ENCODE measurements at regions not wholly inside any gene's neighbourhood (a gene's known extent, or its start where the extent isn't known, plus 50 kb on each side); places are given as distances from the start of the nearest gene placed in this dataset.
"Not testable (repeated sequence)": the region's sequence is repeated elsewhere in the genome, so short reads cannot be mapped to it uniquely, and the experiment has no call there.

- not testable (repeated sequence) for DNase-seq (ENCODE audit: low read depth in 2 of 2)
These were observed 101.4 kb upstream of the FAM3C start for GRCh38 chr7:121497545-121497944.

GRCh38 chr7:121494516-121494915 is 98.4 kb upstream of the FAM3C start:
- DNase-seq (ENCODE audit: low read depth in 2 of 2): no peak

DNA sequence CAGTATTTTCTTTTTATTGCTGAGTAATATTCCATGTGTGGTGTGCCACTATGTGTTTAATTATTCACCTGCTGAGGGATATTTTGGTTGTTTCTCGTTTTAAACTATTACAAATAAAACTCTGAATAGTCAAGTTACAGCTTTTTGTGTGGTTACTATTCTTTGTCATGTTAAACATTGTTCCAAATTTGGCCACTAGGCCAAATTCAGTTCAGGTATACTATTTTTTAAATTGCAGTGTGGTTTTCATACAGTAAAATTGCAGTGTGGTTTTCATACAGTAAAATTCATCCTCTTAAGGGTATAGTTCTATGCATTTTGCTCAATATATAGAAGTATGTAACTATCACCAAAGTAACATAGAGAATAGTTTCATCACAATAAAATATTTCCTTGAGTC is 97.4 kb upstream of the FAM3C start:
- no peak for DNase-seq (ENCODE audit: low read depth in 2 of 2)

- no peak for DNase-seq (ENCODE audit: low read depth in 2 of 2)
These were observed 94.2 kb upstream of the FAM3C start for GRCh38 chr7:121490309-121490708.

DNA sequence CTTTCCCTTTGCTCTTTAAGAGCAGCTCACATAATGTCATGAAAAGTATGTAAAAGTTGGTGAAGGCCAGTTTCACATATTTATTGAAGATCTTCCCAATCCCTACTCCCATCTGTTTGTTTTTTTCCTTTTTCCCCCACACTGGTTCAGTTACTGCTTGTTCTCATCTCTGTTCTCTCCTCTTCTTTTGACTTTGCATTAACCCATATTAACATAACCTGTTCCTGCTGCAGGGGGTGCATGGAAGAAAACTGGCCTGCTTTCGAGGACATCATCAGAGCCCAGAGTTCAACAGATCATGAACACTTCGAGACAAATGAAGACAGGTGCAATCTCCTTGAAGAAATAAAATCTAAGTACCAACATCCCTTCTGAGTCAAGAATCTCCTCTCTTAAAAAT is 93.3 kb upstream of the FAM3C start:
- no peak for DNase-seq (ENCODE audit: low read depth in 2 of 2)

DNA sequence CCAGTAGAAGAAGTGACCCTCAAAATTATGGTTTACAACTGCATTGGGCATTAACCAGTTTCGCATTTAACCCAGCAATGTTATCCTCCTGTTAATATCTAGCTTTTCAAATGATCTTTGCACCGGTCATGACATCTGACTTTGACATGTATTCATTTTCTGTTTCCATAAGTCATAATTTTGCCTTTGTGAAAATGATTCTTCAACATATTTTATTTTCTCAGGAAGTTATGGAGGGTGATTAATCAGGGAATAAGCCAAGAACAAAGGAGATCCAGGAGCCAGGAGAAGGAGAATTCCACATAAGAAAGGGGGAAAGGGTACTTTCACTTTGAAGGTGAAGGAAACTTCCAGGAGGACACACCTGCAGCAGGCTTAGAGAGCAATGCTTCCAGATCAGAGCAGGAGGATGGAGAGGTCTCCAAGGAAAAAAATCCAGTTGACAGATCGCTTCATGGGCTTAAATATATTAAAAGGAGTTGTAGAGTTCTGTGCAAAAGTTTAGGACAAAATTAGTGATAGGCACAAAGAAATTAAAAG is 92.1 kb upstream of the FAM3C start:
- no peak for DNase-seq (ENCODE audit: low read depth in 2 of 2)

DNA sequence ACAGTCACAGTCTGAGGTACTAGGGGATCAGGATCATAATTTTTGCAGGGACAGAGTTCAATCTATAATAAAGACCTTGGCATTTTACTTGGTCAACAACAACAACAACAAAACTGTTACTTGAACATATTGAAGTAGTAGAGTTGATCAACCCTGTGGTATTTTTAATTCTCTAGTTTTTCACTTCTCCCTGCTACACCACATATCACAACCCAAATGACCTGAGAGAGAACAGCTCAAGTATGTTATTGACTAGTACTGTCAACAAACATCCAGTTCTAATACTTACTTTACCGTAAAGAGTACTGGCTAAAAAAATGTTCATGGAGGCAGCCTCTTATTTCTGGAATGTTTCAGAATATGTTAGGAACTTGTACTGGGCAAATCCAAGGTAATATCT is 90.5 kb upstream of the FAM3C start:
- DNase-seq (ENCODE audit: low read depth in 2 of 2): no peak

GRCh38 chr7:121485467-121486243 is 89.5 kb upstream of the FAM3C start:
- DNase-seq (ENCODE audit: low read depth in 2 of 2): no peak

DNA sequence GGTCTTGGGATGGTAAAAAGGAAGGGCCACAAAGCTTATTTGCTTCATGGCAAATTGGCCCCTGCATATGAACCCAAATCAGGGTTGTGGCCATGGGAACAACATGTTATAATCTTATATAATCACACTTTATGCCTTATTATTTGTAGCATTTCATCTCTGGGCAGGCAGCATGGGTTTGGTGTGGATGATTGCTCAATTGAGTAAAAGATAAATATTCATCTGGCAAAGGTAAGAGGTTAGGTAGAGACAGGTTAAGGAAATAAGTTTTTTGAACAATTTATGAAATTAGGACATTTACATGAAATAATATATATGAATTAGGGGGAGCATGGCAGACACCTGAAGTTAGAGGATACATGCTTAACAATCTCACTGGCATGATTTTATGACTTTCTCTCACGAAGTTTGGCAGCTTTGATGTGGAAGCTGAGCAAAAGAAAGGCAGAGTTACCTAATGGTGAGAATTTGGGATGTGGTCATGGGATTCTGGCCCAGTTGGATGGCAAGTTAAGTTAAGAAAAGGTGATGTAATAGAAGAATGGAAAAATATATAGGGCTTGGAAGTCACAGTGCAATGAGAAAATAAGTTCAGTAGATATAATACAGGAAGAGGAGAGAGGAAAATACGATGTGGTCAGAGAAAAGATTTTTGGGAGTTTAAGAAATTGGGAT is 88.1 kb upstream of the FAM3C start:
- DNase-seq (ENCODE audit: low read depth in 2 of 2): no peak

- DNase-seq (ENCODE audit: low read depth in 2 of 2): no peak
These were observed 84.6 kb upstream of the FAM3C start for GRCh38 chr7:121480566-121481335.

- no peak for DNase-seq (ENCODE audit: low read depth in 2 of 2)
These were observed 84.0 kb upstream of the FAM3C start for GRCh38 chr7:121480058-121480457.

DNA sequence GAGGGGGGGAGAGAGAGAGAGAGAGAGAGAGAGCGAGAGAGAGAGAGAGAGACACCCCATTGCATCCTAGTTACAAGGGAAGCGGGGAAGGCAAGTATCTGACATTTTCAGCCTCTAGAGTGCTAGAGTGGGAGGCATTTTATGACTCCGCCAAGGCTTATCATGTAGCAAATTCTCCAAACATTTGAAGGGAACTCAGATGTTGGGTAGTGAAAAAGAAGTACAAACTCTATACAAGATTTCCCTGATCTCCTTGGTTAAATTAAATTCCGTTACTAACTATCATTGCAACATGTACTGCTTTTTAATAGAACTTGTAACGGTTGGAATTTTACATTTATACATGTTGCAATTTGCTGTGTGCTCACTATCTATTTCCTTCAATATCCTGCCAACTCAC is 83.4 kb upstream of the FAM3C start:
- no peak for DNase-seq (ENCODE audit: low read depth in 2 of 2)

DNA sequence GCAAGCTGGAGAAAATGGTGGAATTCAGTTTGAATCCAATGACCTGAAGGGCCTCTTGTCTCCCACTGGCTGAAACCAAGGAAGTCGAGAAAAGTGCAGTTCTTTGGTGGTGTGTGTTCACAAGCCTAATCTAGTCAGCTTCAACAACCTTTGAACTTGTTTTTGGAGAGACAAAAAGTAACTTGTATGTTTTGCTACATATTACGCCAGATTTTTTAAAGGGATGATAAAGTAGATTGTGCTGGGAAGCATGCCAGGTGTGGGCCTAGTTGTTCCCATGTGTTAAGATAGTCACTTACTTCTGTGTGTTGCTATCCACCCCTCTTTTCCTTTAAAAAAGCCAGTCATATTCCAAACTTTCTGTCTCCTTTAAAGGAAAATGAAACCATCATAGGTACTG is 79.7 kb upstream of the FAM3C start:
- no peak for DNase-seq (ENCODE audit: low read depth in 2 of 2)

DNA sequence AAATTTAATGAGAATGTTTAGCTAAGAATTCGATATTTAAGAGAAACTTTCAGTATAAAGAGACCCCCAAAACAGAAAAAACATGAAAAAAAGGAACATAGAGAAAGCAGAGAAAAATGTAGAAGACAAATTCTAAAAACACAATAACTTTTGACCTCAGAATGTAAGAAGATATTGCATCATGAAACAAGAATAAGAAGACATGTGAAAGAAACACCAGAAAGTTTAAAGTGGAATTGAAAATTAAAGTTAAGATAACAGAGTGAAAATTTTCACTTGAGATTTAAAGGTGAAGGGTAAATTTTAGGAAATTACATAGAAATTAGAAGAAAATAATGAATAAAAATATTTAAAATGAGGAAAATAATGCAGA is 78.2 kb upstream of the FAM3C start:
- DNase-seq (ENCODE audit: low read depth in 2 of 2): no peak

GRCh38 chr7:121473645-121474300 is 77.7 kb upstream of the FAM3C start:
- DNase-seq (ENCODE audit: low read depth in 2 of 2): no peak

- no peak for DNase-seq (ENCODE audit: low read depth in 2 of 2)
These were observed 70.3 kb upstream of the FAM3C start for GRCh38 chr7:121466455-121466854.

DNA sequence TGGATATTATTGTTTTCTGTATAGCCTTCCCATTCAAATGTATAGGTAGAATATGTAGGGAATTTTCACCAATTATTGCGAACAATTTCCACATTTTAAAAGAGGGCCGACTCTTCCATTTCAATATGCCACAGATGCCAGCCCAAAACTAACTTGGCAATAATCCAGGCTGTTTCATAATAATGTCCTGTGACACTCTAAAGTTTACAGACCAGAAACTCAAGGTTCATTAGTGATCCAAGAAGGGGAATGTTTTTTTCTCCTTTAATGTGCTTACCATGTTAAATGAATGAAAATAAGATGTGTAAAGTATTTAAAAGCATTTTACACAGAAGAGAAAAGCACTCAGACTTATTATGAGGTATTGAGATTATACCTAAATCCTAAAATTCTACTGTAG is 63.0 kb upstream of the FAM3C start:
- DNase-seq (ENCODE audit: low read depth in 2 of 2): no peak

- no peak for DNase-seq (ENCODE audit: low read depth in 2 of 2)
These were observed 60.8 kb upstream of the FAM3C start for GRCh38 chr7:121456785-121457359.

GRCh38 chr7:121456015-121456414 is 59.9 kb upstream of the FAM3C start:
- DNase-seq (ENCODE audit: low read depth in 2 of 2): no peak

- no peak for DNase-seq (ENCODE audit: low read depth in 2 of 2)
These were observed 56.3 kb upstream of the FAM3C start for GRCh38 chr7:121452389-121452788.

DNA sequence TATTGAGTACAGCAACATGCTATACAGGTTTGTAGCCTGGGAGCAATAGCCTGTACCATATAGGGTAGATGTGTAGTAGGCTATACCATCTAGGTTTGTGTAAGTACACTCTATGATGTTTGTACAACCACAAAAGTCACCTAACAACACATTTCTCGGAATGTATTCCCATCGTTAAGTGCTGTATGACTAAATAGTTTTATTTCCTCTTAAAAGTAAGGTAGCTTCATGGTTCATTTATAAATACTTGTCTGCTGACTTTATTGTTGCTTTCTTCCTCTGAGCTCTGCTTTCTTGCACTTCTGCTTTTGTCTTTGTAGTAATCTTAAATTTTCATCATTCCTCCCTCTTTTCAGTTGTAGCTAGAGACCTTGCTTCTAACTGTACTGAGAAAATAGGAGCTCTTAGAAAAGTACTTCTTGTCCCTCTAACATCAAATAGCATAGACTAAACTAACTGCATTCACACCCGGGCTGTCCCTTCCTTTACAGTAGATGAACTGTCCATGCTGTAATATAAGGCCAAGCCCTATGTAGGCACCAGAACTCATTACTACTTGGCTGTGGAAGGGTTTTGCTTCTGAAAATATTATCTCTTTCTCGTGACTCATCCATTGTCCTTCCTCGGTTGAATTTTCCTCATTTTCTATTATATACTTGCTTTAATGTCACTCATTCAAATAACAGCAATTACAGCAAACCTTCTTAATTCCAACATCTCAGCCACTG is 55.4 kb upstream of the FAM3C start:
- no peak for DNase-seq (ENCODE audit: low read depth in 2 of 2)

All from stimulated activated CD4-positive, alpha-beta T cell treated with anti-CD3 and anti-CD28 coated beads, Interleukin-1b, Interleukin-23, amount 100 ng/mL, for 1 hour (primary cell).